H1 (cell line): ENCODE measurements at regions not wholly inside any gene's neighbourhood (a gene's known extent, or its start where the extent isn't known, plus 50 kb on each side); places are given as distances from the start of the nearest gene placed in this dataset.

Experiments
- CTCF ChIA-PET: fragments of 300-600 bp; sonication (Branson Sonifier 250); formaldehyde crosslinking; loops from one replicate; lab custom pipeline; 2021; ENCODE audit not compliant: partially characterized antibody; lab: Charles Lee
- POLR2A ChIA-PET: fragments of 300-600 bp; sonication (Branson Sonifier 250); formaldehyde crosslinking; loops from one replicate; lab custom pipeline; 2021; ENCODE audit warnings: inconsistent platforms; ENCODE audit not compliant: partially characterized antibody; lab: Charles Lee
- DNase-seq, 2 experiments: peaks; one replicate each; pipeline versions ENCODE4 v3.0.0 to v3.0.0-alpha.2; 2010 to 2022; ENCODE audit warnings: low spot score in 2 of 2, low read depth in 1 of 2, mixed read lengths in 1 of 2
- FAIRE-seq: peaks from 2 replicates; lab custom pipeline; 2011; peaks lifted over from hg19 to GRCh38; lab: Jason Lieb, UNC
- H2AFZ ChIP-seq: 2 replicates; pipeline ENCODE4 v1.8.1; 2012; ENCODE audit warnings: low read length, inconsistent platforms
- H2AK5ac ChIP-seq: 2 replicates; pipeline ENCODE4 v1.6.1; 2013; ENCODE audit warnings: low read depth, low read length
- H2BK120ac ChIP-seq: replicated peaks from 2 replicates; pipeline ENCODE3; 2013; ENCODE audit warnings: low read depth, low read length, inconsistent platforms
- H2BK12ac ChIP-seq: 2 replicates; pipeline ENCODE4 v1.6.1; 2013; ENCODE audit warnings: low read depth, low read length
- H2BK15ac ChIP-seq: 2 replicates; pipeline ENCODE4 v1.6.1; 2013; ENCODE audit warnings: low read length
- H2BK20ac ChIP-seq: 2 replicates; pipeline ENCODE4 v1.6.1; 2013; ENCODE audit warnings: low read length
- H2BK5ac ChIP-seq: 2 replicates; pipeline ENCODE4 v1.6.1; 2013; ENCODE audit warnings: low read depth, low read length
- H3K14ac ChIP-seq: 2 replicates; pipeline ENCODE4 v1.6.1; 2013; ENCODE audit warnings: inconsistent platforms; ENCODE audit not compliant: insufficient read length
- H3K18ac ChIP-seq: 2 replicates; pipeline ENCODE4 v1.6.1; 2013; ENCODE audit warnings: low read length; ENCODE audit errors: extremely low read depth
- H3K23ac ChIP-seq: 2 replicates; pipeline ENCODE4 v1.6.1; 2013; ENCODE audit warnings: inconsistent platforms; ENCODE audit not compliant: insufficient read length
- H3K23me2 ChIP-seq: 2 replicates; pipeline ENCODE4 v1.6.1; 2013; ENCODE audit warnings: low read depth, low read length
- H3K27ac ChIP-seq: 2 replicates; pipeline ENCODE4 v1.6.1; 2011; ENCODE audit warnings: low read depth, low read length, inconsistent platforms
- H3K27me3 ChIP-seq, 4 experiments: replicated peaks in 1 of 4; 1 replicate in 1 of 4; 2 replicates in 3 of 4; pipeline versions ENCODE4 v1.6.1 to v1.8.1; 2011 to 2013; ENCODE audit warnings: low read length in 3 of 4, mild to moderate bottlenecking in 3 of 4, inconsistent platforms in 2 of 4, mixed read lengths in 2 of 4, moderate library complexity in 1 of 4; ENCODE audit not compliant: control insufficient read depth in 3 of 4, insufficient read depth in 3 of 4; ENCODE audit errors: extremely low read depth in 1 of 4
- H3K36me3 ChIP-seq, 4 experiments: 2 replicates each; pipeline versions ENCODE4 v1.6.1 to v1.8.1; 2011 to 2013; ENCODE audit warnings: mild to moderate bottlenecking in 4 of 4, low read length in 3 of 4, moderate library complexity in 2 of 4, control low read depth in 1 of 4, inconsistent platforms in 1 of 4; ENCODE audit not compliant: insufficient read depth in 4 of 4, control insufficient read depth in 2 of 4
- H3K4ac ChIP-seq: replicated peaks from 2 replicates; pipeline ENCODE3; 2013; ENCODE audit warnings: low read length, low read depth, mixed read lengths, inconsistent platforms; ENCODE audit not compliant: insufficient read length
- H3K4me1 ChIP-seq, 4 experiments: replicated peaks in 1 of 4; 1 replicate in 1 of 4; 2 replicates in 3 of 4; pipeline versions ENCODE4 v1.6.1 to v1.8.1; 2011 to 2013; ENCODE audit warnings: low read length in 3 of 4, inconsistent platforms in 2 of 4, mixed read lengths in 1 of 4; ENCODE audit not compliant: insufficient read depth in 4 of 4, control insufficient read depth in 3 of 4
- H3K4me2 ChIP-seq, 2 experiments: 2 replicates each; pipeline versions ENCODE4 v1.6.1 to v1.8.1; 2011 to 2013; ENCODE audit warnings: low read depth in 2 of 2, low read length in 2 of 2, control low read depth in 1 of 2, inconsistent platforms in 1 of 2, mild to moderate bottlenecking in 1 of 2; ENCODE audit not compliant: insufficient read depth in 1 of 2
- H3K4me3 ChIP-seq, 4 experiments: fragments of 200-600, 300-600 bp in 1 of 4; sonication (generic), shearing (Covaris generic), sonication (Bioruptor Twin) in 1 of 4; 2 replicates each; pipeline versions ENCODE4 v1.5.1 to v1.8.1; 2011 to 2016; ENCODE audit warnings: low read length in 4 of 4, low read depth in 3 of 4, control low read depth in 2 of 4, inconsistent platforms in 2 of 4, mild to moderate bottlenecking in 2 of 4, mixed read lengths in 1 of 4, moderate library complexity in 1 of 4; ENCODE audit not compliant: insufficient read depth in 2 of 4; ENCODE audit errors: extremely low read depth in 1 of 4
- H3K56ac ChIP-seq: replicated peaks from 2 replicates; pipeline ENCODE3; 2013; ENCODE audit warnings: low read depth, mild to moderate bottlenecking, mixed read lengths, low read length, inconsistent platforms; ENCODE audit not compliant: insufficient read length
- H3K79me1 ChIP-seq: 2 replicates; pipeline ENCODE4 v1.6.1; 2013; ENCODE audit warnings: low read depth, low read length, control low read depth
- H3K79me2 ChIP-seq, 2 experiments: 2 replicates each; pipeline versions ENCODE4 v1.6.1 to v1.8.1; 2012 to 2013; ENCODE audit warnings: low read length in 2 of 2, mild to moderate bottlenecking in 2 of 2, inconsistent platforms in 1 of 2; ENCODE audit not compliant: insufficient read depth in 2 of 2, control insufficient read depth in 1 of 2
- H3K9ac ChIP-seq, 4 experiments: replicated peaks in 1 of 4; 1 replicate in 1 of 4; 2 replicates in 3 of 4; pipeline versions ENCODE4 v1.6.1 to v1.8.1; 2011 to 2013; ENCODE audit warnings: low read depth in 3 of 4, low read length in 3 of 4, control low read depth in 2 of 4, mild to moderate bottlenecking in 2 of 4, moderate library complexity in 2 of 4, inconsistent platforms in 1 of 4; ENCODE audit errors: extremely low read depth in 1 of 4
- H3K9me3 ChIP-seq, 2 experiments: 2 replicates each; pipeline versions ENCODE4 v1.6.1 to v1.8.1; 2012 to 2013; ENCODE audit warnings: mild to moderate bottlenecking in 2 of 2, moderate library complexity in 2 of 2, control low read depth in 1 of 2, inconsistent platforms in 1 of 2, low read depth in 1 of 2, low read length in 1 of 2, mixed read lengths in 1 of 2; ENCODE audit not compliant: insufficient read depth in 2 of 2
- H4K20me1 ChIP-seq, 2 experiments: replicated peaks in 1 of 2; 2 replicates each; pipeline versions ENCODE3 to v1.8.1; 2011 to 2013; ENCODE audit warnings: inconsistent platforms in 2 of 2, low read length in 2 of 2, mild to moderate bottlenecking in 1 of 2; ENCODE audit not compliant: insufficient read depth in 2 of 2, control insufficient read depth in 1 of 2
- H4K5ac ChIP-seq: 2 replicates; pipeline ENCODE4 v1.6.1; 2013; ENCODE audit warnings: low read length, low read depth, mixed read lengths, inconsistent platforms; ENCODE audit not compliant: insufficient read length
- H4K8ac ChIP-seq: 2 replicates; pipeline ENCODE4 v1.8.0; 2013; ENCODE audit warnings: mild to moderate bottlenecking, moderate library complexity, low read length, inconsistent platforms; ENCODE audit not compliant: insufficient read depth; ENCODE audit errors: extremely low read depth
- H4K91ac ChIP-seq: replicated peaks from 2 replicates; pipeline ENCODE3; 2013; ENCODE audit warnings: low read length, mixed read lengths, inconsistent platforms; ENCODE audit not compliant: insufficient read length
- CHD1 ChIP-seq: IDR thresholded peaks from 2 replicates; pipeline ENCODE4 v1.6.1; 2012; ENCODE audit warnings: low read depth, low read length, improper control_type of control experiment
- whole genome bisulfite sequencing, 2 experiments: shearing (Covaris generic) in 1 of 2; methylation state at CpG; one replicate each; pipeline versions ENCODE4 v1.1.6 to v1.1.7; 2013 to 2015; ENCODE audit warnings: low lambda C conversion rate in 2 of 2, mixed read lengths in 2 of 2, inconsistent platforms in 1 of 2, low coverage in 1 of 2, missing lambda C conversion rate in 1 of 2; ENCODE audit not compliant: insufficient replicate concordance in 2 of 2, insufficient coverage in 1 of 2, insufficient read length in 1 of 2; ENCODE audit errors: extremely low coverage in 1 of 2, missing lambda C conversion rate in 1 of 2; 5-methylcytosine and 5-hydroxymethylcytosine counted together

DNA sequence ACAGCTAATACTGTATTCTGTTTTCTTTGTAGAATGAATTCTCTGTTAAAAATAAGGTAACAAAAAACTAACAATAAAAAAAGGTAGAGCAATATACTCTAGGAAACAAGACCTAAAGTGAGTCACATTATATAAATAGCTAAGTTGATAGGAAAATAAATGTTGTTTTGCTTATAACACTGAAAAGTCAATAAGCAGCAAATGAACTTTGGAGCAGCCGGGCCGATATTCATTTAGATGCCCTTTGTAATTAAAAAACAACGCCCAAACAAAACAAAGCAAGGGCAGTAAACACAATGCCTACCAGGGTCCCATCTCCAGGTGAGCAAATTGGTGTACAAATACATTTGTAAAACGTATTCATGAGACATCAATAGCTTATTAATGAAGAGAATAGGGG is 227.6 kb upstream of the FOXN3 start:
- DNase-seq (no peak), FAIRE-seq (no peak)
- no peak overlapping the region for H4K5ac ChIP-seq
- no peaks in the 10 kb centered on the region for H3K23me2 ChIP-seq
- H2BK120ac ChIP-seq = no peak overlapping the region
- no peak overlapping the region for H3K23ac ChIP-seq
- no peak overlapping the region for H3K27ac ChIP-seq
- no peak overlapping the region for H2AK5ac ChIP-seq
- no peaks in the 10 kb centered on the region for H3K27me3 ChIP-seq
- ChIA-PET CTCF (no interaction called here), POLR2A (no interaction called here)
- no peak overlapping the region for H2AFZ ChIP-seq
- H3K79me2 ChIP-seq = no peaks in the 10 kb centered on the region
- H2BK5ac ChIP-seq = no peak overlapping the region
- H3K4ac ChIP-seq = no peak overlapping the region
- no peaks in the 10 kb centered on the region for H3K4me1 ChIP-seq
- no peak overlapping the region for H4K91ac ChIP-seq
- H3K9ac ChIP-seq = no peak overlapping the region
- no peak overlapping the region for H4K8ac ChIP-seq
- no peak overlapping the region for H2BK12ac ChIP-seq
- no peaks in the 10 kb centered on the region for H3K9me3 ChIP-seq
- no peak overlapping the region for H2BK15ac ChIP-seq
- H3K18ac ChIP-seq = no peak overlapping the region
- no peak overlapping the region for H3K4me2 ChIP-seq
- H3K14ac ChIP-seq = no peak overlapping the region
- H3K4me3 ChIP-seq = no peak overlapping the region
- H3K36me3 ChIP-seq = no peaks in the 10 kb centered on the region
- TF ChIP-seq CHD1 = no peak
- no peak overlapping the region for H2BK20ac ChIP-seq
- no peaks in the 10 kb centered on the region for H4K20me1 ChIP-seq
- H3K79me1 ChIP-seq = no peaks in the 10 kb centered on the region
- H3K56ac ChIP-seq = no peak overlapping the region
- 91% methylated on average over 4 of the region's 4 CpGs; no CpG with 5 or more reads in 1 of the 2 experiments for whole genome bisulfite sequencing, 2 experiments
